GDM1 (cell line): ENCODE measurements at regions not wholly inside any gene's neighbourhood (a gene's known extent, or its start where the extent isn't known, plus 50 kb on each side); places are given as distances from the start of the nearest gene placed in this dataset.

Source experiments
- DNase-seq: peaks from one replicate; lab custom pipeline; 2025; lab: John Stamatoyannopoulos, UW

- no peak for DNase-seq
Measured at GRCh38 chr18:42185486-42185885, 230.5 kb downstream of the PIK3C3 start.

DNA sequence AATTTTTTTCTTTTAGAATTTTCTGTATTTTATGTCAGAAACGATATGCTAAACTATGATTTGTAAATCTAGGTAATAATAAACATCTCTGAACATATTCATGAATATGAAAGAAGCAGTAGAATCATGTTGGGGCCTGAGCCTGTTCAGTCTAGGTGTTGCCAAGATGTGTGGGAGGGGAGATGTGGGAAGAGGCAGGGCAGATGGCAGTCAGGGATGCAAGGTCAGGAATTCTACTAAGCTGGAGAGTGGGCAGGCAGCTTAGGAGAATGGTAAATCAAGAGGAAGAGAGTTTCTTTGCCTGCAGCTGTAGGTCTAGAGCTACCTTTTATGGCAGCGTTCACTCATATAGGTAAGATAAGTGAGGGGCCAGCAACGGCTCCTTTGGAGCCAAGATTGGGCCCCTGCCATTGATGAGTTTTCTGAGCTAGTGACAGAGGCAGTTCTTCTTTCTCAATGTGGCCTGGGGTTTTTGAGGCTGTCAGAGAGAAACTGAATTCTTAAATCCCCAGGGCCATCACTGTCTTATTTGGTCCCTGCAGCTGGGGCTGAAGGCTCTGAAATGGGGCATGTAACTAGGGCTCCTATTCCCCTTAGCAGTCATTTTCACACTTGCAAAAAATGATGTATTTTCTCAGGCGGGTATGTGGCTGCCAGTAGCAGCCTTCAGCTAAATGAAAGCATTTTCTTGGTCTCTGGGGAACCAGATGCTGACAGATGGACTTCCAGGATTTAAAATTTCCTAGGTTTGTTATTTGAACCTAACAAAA, 232.8 kb downstream of the PIK3C3 start:
- DNase-seq: no peak

DNA sequence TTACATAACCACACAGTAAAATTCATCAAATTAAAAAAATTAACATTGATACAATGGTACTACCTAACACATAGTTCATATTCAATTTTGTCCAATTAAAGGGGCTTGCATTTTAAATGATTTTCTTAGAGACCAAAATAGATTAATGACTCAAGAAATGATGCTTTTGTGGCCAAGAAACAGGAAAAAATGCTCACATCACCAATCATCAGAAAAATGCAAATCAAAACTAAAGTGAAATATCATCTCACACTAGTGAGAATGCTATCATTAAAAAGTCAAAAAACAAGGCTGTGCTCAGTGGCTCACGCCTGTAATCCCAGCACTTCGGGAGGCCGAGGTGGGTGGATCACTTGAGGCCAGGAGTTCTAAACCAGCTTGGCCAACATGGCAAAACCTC, 235.6 kb downstream of the PIK3C3 start:
- no peak for DNase-seq

DNA sequence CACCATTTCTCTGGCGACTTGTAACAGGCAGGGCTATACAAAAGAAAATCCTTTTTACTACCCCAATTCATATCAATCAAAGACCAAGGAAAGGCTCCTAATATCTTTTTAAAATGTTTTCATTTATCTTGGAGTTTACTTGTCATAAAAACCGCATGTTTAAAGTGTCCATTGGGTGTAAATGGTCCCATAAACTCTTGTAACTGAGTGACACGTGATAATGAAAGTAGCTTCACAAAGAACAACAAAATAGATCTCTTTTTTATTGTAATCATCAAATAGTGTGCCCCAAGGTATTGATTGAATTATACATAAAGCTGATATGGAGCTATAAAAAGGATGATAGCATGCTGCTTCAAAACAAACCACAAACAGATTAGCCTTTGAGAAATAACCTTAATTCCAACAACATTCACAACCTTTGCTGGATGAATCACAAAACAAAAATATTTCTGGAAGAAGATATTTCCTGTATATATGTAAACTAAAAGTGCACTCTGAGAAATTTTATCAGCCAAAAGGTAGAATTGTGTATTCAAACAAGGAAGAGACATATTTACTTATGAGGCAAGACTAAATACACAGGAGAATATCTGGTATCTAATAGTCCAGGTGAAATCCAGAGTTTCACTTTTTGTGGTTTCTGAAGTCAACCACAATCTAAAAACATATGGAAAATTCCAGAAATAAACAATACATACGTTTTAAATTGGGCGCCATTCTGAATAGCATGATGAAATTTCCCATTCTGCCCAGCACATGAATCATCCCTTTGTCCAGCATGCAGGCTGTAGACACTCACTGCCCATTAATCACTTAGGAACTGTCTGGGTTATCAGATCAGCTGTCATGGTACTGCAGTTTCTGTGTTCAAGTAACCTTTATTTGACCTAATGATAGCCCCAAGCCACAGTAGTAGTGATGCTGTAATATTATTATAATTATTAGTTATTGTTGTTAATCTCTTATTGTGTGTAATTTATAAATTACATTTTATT, 237.5 kb downstream of the PIK3C3 start:
- DNase-seq: no peak

- DNase-seq: no peak
Measured at GRCh38 chr18:42196651-42197050, 241.6 kb downstream of the PIK3C3 start.

DNA sequence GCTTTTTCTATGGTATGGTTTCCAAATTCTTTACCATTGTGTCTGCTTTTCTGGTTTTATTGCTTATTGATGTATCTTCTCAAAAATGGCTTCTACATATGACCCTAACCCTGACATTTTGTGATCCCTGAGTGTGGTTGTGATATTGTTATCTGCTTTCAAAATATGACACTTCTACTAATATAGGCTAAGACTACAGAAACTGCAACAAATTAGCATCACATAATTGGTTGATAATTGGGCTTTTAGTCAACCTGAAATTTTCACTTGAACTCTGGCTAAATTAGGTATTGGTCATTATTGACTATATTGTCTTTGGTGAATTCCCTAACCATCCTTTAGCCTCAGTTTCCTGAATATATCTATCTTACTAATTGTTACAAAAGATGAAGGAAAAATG, 246.1 kb downstream of the PIK3C3 start:
- no peak for DNase-seq

DNA sequence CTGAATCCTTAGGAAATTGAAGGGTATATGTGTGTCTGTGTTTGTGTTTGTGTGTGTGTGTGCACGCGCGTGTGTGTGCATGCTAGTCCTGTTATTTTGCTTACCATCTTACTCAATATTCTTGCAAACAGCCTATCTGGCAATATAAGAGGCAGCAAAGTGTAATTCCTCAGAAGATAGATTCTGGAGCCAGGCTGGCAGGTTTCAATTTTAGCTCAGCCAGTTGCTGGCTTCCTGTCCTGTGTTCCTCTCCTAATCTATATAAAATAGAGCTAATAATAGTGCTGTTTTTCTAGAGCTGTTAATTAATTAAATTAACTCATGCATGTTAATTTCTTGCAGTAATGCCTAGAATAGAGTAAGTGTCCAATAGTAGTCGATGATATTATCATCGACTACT, 256.2 kb downstream of the PIK3C3 start:
- no peak for DNase-seq

DNA sequence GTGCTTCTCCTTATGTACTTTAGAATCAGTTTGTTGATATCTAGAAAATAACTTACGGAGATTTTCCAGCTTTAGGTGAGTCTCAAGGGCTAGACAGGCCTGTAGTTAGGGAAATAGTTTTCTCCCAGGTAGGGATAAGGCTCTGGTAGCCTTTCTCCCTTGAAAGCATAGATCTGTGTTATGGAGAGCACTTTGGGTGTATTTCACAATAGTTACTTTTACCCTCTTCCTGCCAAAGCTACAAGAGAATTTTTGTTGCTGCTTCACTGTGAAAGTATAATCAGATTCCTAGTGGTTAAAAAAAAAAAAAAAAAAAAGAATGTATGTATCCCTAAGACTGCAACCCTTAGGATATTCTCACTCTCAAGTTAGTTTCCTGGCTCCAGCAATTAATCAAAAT, 267.5 kb downstream of the PIK3C3 start:
- DNase-seq: no peak

GRCh38 chr18:42228581-42228980, 273.5 kb downstream of the PIK3C3 start:
- no peak for DNase-seq

- no peak for DNase-seq
Measured at GRCh38 chr18:42229211-42230210, 274.5 kb downstream of the PIK3C3 start.

DNA sequence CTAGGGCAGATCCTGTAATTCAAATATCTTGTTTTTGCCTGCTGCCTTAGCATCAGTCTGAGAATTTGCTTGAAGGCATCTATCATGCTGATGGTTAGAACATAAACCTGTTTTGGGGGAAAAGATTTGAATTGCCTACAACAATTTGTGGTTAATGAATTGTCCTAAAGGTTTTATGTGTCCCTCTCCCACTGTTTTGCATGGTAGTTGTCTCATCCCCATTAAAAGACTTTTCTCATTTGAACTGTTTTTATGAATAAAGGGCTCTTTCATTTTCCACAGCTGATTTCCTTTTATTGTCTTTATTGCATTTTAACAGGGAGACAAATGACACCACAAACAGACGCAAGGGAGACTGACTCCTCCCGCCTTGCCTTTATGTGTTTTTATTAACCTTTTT, 275.6 kb downstream of the PIK3C3 start:
- DNase-seq: no peak

DNA sequence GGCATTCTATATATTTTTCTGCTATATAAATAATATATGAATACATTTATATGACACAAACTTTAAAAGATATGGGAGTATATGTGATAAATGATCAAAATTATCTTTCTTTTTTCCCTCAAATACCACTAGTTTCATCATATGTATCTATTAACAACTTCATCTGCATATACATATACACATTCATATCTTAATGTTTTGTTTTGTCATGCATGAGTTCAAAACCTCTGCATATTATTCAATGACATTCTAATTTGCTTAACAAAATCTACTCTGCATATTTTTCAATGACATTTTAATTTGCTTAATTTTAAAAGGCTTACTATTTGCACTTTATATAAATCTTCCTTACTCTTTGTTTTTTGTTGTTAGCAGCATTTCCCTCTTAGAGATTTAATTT, 276.2 kb downstream of the PIK3C3 start:
- DNase-seq: no peak

DNA sequence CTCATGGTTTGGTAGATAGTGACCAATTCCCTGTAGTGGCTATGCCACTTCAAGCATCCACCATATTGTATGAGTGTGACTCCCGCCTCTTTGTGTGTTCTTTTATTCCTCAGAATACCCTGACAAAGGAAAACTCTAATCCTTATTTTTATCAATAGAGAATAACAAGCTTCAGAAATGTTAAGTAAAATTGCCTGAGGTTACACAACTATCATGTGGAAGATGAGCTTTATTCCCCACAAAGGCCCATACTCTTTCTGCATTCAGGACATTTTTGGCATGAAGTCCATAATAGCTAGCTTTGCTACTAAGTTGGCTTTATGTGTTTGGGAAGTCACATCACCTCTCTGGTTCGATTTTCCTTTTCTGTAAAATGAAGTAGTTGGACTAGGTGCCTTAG, 276.8 kb downstream of the PIK3C3 start:
- no peak for DNase-seq

DNA sequence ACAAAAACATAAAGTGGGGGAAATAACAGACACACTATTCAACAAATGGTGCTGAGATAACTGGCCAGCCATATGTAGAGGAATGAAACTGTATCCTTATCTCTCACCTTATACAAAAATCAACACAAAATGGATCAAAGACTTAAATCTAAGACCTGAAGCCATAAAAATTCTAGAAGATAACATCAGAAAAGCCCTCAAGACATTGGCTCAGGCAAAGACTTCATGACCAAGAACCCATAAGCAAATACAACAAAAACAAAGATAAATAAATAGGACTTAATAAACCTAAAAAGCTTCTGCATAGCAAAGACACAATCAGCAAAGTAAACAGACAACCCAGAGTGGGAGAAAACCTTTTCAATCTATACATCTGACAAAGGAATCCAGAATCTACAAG, 278.9 kb downstream of the PIK3C3 start:
- no peak for DNase-seq

DNA sequence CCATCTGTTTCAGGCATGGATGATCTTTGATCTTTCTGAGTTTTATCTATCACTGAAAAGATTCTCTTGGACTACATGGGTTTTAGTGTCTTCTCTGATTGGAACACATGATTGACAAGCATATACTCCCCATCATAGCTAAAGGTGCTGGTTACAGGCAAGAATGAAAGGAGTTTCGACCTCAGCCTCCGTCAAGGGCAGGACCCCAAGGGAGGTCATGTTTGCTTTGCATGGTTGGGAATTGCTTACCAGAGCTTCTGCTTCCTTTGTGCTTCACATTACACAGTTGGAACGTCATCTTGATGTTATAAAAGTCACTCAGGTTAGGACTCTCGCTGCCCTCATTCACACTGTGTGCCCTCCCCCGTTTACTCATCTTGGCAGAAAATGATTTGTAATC, 287.7 kb downstream of the PIK3C3 start:
- DNase-seq: no peak

- DNase-seq: no peak
Measured at GRCh38 chr18:42245137-42245536, 290.1 kb downstream of the PIK3C3 start.

- no peak for DNase-seq
Measured at GRCh38 chr18:42255908-42256765, 301.1 kb downstream of the PIK3C3 start.

DNA sequence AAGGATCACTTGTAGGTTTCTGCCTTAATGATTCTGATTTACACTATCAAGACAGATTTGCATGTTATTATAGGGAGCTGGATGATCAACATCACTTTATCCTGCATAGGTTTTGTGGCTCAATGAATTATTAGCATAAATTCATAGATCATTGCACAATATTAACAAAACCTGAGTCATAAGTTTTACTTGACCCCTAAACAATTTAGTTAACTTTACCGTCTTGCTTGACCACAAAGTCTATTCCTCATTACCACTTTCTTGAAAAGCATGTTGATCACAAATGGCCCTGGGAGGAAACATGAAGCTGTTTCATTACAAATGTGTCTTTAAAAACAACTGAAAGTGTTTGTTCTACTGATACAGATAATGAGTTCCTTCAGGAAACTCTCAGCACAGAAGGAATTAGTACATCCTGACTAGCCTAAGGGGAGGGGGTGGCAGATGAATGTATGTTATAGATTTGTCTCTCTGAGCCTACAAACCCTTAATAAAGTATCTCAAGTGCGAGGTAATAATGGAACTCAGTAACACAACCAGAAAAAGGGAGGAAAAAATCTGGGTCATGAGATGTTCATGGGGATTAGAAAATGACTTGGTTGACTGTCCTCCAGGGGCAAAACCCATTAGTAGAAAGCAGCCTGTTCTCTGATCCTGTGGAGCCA, 303.4 kb downstream of the PIK3C3 start:
- no peak for DNase-seq

GRCh38 chr18:42261731-42262130, 306.7 kb downstream of the PIK3C3 start:
- no peak for DNase-seq

- DNase-seq: no peak
Measured at GRCh38 chr18:42264497-42264896, 309.5 kb downstream of the PIK3C3 start.
